ENCODE measurements at regions not wholly inside any gene's neighbourhood (a gene's known extent, or its start where the extent isn't known, plus 50 kb on each side); places are given as distances from the start of the nearest gene placed in this dataset.
"Not testable (repeated sequence)": the region's sequence is repeated elsewhere in the genome, so short reads cannot be mapped to it uniquely, and the experiment has no call there.

- TF ChIP-seq CTCF, POLR2A (IDR thresholded peaks at IDR 0.05): not testable (repeated sequence)
These were observed 297.3 kb downstream of the CCDC74A start for GRCh38 chr2:131824986-131825385.
